ENCODE measurements at regions not wholly inside any gene's neighbourhood (a gene's known extent, or its start where the extent isn't known, plus 50 kb on each side); places are given as distances from the start of the nearest gene placed in this dataset.

GRCh38 chr5:78706825-78707224 lies 58.3 kb upstream of the LHFPL2 start:
- TF ChIP-seq CTCF (IDR thresholded peaks at IDR 0.05) (no peak), POLR2A (IDR thresholded peaks at IDR 0.05) (no peak)
